Right renal cortex interstitium (tissue), 3 donors: ENCODE measurements at regions not wholly inside any gene's neighbourhood (a gene's known extent, or its start where the extent isn't known, plus 50 kb on each side); places are given as distances from the start of the nearest gene placed in this dataset.

ENCODE experiments used
- DNase-seq, 3 donors: peaks; one replicate each; pipeline ENCODE4 v3.0.0-alpha.2; 2013; ENCODE audit warnings: low read depth in 3 of 3, low spot score in 2 of 3

GRCh38 chr3:159771865-159772611 lies 216.6 kb upstream of the IL12A start:
- no peak for DNase-seq

- DNase-seq, result no peak
Measured at GRCh38 chr3:159773706-159774105, 214.9 kb upstream of the IL12A start.

- DNase-seq, result no peak
Measured at GRCh38 chr3:159775372-159775961, 213.2 kb upstream of the IL12A start.

GRCh38 chr3:159776779-159777178 lies 211.9 kb upstream of the IL12A start:
- no peak for DNase-seq

- no peak for DNase-seq
Measured at GRCh38 chr3:159779883-159780282, 208.8 kb upstream of the IL12A start.

DNA sequence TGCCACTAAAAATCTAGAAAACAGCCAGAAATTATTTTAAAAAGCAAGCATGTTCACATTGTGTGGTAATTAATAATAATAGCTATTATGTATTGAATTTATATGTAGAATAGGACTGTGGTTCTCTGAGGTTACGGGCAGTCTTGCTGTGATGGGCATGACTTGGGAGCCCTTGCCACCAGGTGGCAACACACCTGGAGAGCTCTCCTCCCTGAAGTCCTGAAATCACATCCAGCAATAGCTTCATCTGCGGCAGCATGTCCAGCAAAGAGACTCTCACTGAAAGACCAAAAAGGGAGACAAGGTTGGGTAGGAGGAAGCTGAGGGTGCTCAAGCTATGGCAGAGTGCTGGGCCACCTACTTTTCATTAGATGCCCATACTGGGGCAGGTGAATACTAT lies 206.8 kb upstream of the IL12A start:
- DNase-seq, result no peak

GRCh38 chr3:159782724-159783421 lies 205.8 kb upstream of the IL12A start:
- no peak for DNase-seq

DNA sequence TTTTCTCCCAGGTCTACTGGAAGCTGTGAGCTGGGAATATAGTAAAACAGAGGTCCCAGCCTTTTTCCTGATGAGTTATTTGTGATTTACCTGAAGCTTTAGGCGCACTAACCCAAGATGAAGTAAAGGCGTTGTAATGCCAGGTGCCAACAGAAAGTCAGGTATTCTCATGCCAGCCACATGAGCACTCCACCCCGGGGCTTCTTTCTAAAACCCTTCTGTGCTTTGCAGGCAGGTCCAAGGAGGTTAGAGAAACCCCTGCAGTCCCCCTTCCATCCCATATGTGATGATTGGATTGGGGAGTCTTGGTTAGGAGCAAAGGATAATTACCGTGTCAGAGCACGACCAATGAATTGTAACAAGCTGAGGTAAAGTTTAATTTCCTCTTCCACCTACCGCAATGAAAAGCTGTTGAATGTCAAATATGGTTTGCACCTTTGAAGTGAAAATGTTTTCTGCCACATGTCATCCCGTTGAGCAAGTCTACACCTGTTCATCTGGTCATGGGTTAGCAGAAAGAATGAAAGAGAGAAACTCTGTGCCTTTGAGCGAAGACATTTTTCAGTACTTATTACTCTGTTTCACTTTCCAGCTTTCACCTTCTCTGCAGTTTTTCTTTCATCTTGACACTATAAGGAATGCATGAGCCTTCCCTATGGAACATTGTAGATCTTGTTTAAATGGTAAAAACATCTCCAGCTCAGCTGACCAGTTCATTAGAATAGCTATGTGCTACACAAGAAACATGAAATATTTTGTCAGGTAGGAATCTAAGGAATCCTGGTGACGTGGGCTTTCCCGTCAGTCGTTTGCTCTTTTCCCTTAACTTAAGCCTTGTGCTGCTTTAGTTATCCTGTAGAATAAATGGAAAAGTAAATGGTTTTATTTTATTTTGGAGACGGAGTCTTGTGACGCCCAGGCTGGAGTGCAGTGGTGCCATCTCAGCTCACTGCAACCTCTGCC lies 204.6 kb upstream of the IL12A start:
- DNase-seq, result no peak

DNA sequence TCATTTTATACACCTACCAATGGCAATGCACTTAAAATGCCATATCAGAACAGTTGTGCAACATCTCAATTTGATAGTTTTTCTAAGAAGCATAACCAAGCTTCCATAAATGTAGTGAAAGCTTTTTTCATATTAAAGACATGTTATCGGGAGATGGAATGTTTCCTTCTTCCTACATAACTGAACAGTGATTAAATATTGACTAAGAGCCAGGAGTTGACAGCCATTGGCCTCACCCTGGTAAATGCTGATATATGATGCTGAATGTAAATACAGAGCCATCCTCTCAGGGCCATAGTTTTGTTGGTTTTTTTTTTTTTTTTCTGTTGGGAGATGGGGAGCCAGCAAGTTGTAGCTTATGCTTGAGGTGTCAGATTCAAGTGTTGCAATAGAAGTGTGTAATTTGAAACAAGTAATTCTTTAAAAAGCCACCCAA lies 203.3 kb upstream of the IL12A start:
- no peak for DNase-seq

GRCh38 chr3:159786489-159787177 lies 202.0 kb upstream of the IL12A start:
- no peak for DNase-seq

DNA sequence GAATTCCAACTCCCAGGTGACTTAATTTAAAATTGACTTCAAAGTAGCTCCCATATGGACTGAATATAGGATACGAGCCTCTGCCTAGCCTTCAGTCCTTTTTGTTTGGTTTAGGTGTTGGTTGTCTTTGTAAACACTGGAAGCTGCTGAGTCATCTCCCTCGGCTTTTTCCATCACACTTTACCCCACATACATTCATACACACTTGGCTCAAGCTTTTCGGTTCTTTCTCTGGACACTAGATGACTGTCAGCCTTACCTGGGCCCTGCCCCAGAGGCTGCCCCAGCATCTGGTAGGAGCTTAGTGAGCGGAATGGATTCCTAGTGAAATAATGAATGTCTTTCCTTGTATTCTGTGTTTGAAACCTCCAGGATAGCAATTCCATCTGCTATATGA lies 201.5 kb upstream of the IL12A start:
- no peak for DNase-seq

GRCh38 chr3:159787794-159788205 lies 200.8 kb upstream of the IL12A start:
- DNase-seq, result no peak

- no peak for DNase-seq
Measured at GRCh38 chr3:159788291-159788690, 200.3 kb upstream of the IL12A start.

GRCh38 chr3:159789017-159789416 lies 199.6 kb upstream of the IL12A start:
- DNase-seq, result no peak

GRCh38 chr3:159789742-159790635 lies 198.6 kb upstream of the IL12A start:
- DNase-seq, result no peak

GRCh38 chr3:159791336-159791735 lies 197.3 kb upstream of the IL12A start:
- DNase-seq, result no peak

DNA sequence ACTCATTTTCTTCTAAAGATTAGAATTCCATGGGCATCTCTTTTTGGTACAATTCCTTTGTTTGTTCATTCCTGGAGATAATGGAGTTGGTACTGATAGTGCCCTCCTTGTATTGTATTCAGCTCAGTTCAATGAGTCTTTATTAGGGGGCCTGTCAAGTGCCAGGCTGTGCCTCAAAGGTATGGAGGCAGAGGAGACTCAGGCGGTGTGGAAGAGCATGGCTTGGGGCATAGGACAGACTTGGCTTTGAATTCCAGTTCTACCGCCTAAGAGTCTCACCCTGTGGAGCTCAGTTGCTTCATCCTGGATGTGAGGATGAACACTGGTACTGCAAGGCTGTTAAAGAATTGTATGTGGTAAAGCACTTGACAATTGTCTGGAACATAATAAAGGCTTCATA lies 196.6 kb upstream of the IL12A start:
- no peak for DNase-seq

GRCh38 chr3:159795042-159795441 lies 193.6 kb upstream of the IL12A start:
- DNase-seq, result no peak

GRCh38 chr3:159795681-159796175 lies 192.9 kb upstream of the IL12A start:
- no peak for DNase-seq
